ENCODE measurements at regions not wholly inside any gene's neighbourhood (a gene's known extent, or its start where the extent isn't known, plus 50 kb on each side); places are given as distances from the start of the nearest gene placed in this dataset.

- TF ChIP-seq MNT (conservative IDR thresholded peaks at IDR 0.05) = no peak
- no peak for TF ChIP-seq CTCF (IDR thresholded peaks at IDR 0.05 in 2 of 3, conservative IDR thresholded peaks at IDR 0.05 in 1 of 3; ENCODE audit: insufficient read depth in 2 of 3, low read depth in 1 of 3, low read length in 3 of 3)
- TF ChIP-seq ARNT (IDR thresholded peaks at IDR 0.05) = no peak
- no peak for TF ChIP-seq POLR2A (conservative IDR thresholded peaks at IDR 0.05)
- TF ChIP-seq EZH2 (IDR thresholded peaks at IDR 0.05; ENCODE audit: borderline replicate concordance, low read depth, low read length) = no peak
- TF ChIP-seq ZNF134 (CRISPR knock-in tag; conservative IDR thresholded peaks at IDR 0.05) = no peak
- no peak for TF ChIP-seq IRF2 (CRISPR knock-in tag; IDR thresholded peaks at IDR 0.05)
- TF ChIP-seq CREBBP (IDR thresholded peaks at IDR 0.05; ENCODE audit: low read depth, low read length) = no peak
- no peak for TF ChIP-seq ZNF232 (CRISPR knock-in tag; IDR thresholded peaks at IDR 0.05)
- TF ChIP-seq ZNF75A (CRISPR knock-in tag; IDR thresholded peaks at IDR 0.05) = no peak
Measured at GRCh38 chr3:87555290-87555689, 278.9 kb upstream of the POU1F1 start.
